ENCODE measurements at regions not wholly inside any gene's neighbourhood (a gene's known extent, or its start where the extent isn't known, plus 50 kb on each side); places are given as distances from the start of the nearest gene placed in this dataset.

GRCh38 chr7:32335107-32335506 is 155.1 kb downstream of the LSM5 start:
- no peaks in the 10 kb centered on the region for H3F3A ChIP-seq (ENCODE audit: insufficient read depth, low read depth)
- H4K20me1 ChIP-seq (ENCODE audit: insufficient read depth) = no peaks in the 10 kb centered on the region
- H3K27ac ChIP-seq = no peak overlapping the region
- H3K4me2 ChIP-seq = no peak overlapping the region
- H3K79me2 ChIP-seq (ENCODE audit: low read depth) = no peaks in the 10 kb centered on the region
- H3K9me2 ChIP-seq (ENCODE audit: insufficient read depth) = no peaks in the 10 kb centered on the region
- H3K4me3 ChIP-seq = no peak overlapping the region
- CTCF ChIA-PET = no interaction called here
- no TSS peak for BruUV-seq (replicated peaks)
- DNase-seq = no peak
- TF ChIP-seq, protein P1, sequence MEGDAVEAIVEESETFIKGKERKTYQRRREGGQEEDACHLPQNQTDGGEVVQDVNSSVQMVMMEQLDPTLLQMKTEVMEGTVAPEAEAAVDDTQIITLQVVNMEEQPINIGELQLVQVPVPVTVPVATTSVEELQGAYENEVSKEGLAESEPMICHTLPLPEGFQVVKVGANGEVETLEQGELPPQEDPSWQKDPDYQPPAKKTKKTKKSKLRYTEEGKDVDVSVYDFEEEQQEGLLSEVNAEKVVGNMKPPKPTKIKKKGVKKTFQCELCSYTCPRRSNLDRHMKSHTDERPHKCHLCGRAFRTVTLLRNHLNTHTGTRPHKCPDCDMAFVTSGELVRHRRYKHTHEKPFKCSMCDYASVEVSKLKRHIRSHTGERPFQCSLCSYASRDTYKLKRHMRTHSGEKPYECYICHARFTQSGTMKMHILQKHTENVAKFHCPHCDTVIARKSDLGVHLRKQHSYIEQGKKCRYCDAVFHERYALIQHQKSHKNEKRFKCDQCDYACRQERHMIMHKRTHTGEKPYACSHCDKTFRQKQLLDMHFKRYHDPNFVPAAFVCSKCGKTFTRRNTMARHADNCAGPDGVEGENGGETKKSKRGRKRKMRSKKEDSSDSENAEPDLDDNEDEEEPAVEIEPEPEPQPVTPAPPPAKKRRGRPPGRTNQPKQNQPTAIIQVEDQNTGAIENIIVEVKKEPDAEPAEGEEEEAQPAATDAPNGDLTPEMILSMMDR (conservative IDR thresholded peaks at IDR 0.05) = no peak
- no peak for TF ChIP-seq EZH2 (IDR thresholded peaks at IDR 0.05; ENCODE audit: low read depth)
- no peak overlapping the region for H2AFZ ChIP-seq
- H3K9me3 ChIP-seq (ENCODE audit: insufficient read depth, low read depth) = 0 out of 2 replicates have a peak, but pooled peaks cover 3% of the 10 kb centered on the region
- intact Hi-C loops (cut with micrococcal nuclease; ENCODE audit: unreplicated experiment) = no loop called here
- peaks cover 10% of the 10 kb centered on the region for H3K27me3 ChIP-seq (ENCODE audit: insufficient read depth, low read depth)
- H3K4me1 ChIP-seq (replicated peaks; ENCODE audit: insufficient read depth) = no peaks in the 10 kb centered on the region
- no peaks in the 10 kb centered on the region for H3K36me3 ChIP-seq (ENCODE audit: low read depth)
- POLR2A ChIA-PET (ENCODE audit: unreplicated experiment) = no interaction called here

- no TSS peak for BruUV-seq (replicated peaks)
- ChIA-PET POLR2A (ENCODE audit: unreplicated experiment) (no interaction called here), CTCF (no interaction called here)
- no peak overlapping the region for H3K4me2 ChIP-seq
- no peak overlapping the region for H3K27ac ChIP-seq
- no peaks in the 10 kb centered on the region for H3K4me1 ChIP-seq (replicated peaks; ENCODE audit: insufficient read depth)
- no peaks in the 10 kb centered on the region for H3K79me2 ChIP-seq (ENCODE audit: low read depth)
- peaks cover 33% of the 10 kb centered on the region for H3K27me3 ChIP-seq (ENCODE audit: insufficient read depth, low read depth)
- 0 out of 2 replicates have a peak, but pooled peaks cover 3% of the 10 kb centered on the region for H3K9me3 ChIP-seq (ENCODE audit: insufficient read depth, low read depth)
- H4K20me1 ChIP-seq (ENCODE audit: insufficient read depth) = no peaks in the 10 kb centered on the region
- intact Hi-C loops (cut with micrococcal nuclease; ENCODE audit: unreplicated experiment) = no loop called here
- DNase-seq = no peak
- no peak for TF ChIP-seq EZH2 (IDR thresholded peaks at IDR 0.05; ENCODE audit: low read depth)
- TF ChIP-seq, protein P1 (conservative IDR thresholded peaks at IDR 0.05) = no peak
- no peaks in the 10 kb centered on the region for H3K36me3 ChIP-seq (ENCODE audit: low read depth)
- no peaks in the 10 kb centered on the region for H3F3A ChIP-seq (ENCODE audit: insufficient read depth, low read depth)
- no peak overlapping the region for H3K4me3 ChIP-seq
- no peak overlapping the region for H2AFZ ChIP-seq
- no peaks in the 10 kb centered on the region for H3K9me2 ChIP-seq (ENCODE audit: insufficient read depth)
Observed at GRCh38 chr7:32330602-32331001, 159.6 kb downstream of the LSM5 start.

GRCh38 chr7:32326078-32326477 is 164.1 kb downstream of the LSM5 start:
- H3K36me3 ChIP-seq (ENCODE audit: low read depth) = no peaks in the 10 kb centered on the region
- no TSS peak for BruUV-seq (replicated peaks)
- H3K27me3 ChIP-seq (ENCODE audit: insufficient read depth, low read depth) = peaks cover 59% of the 10 kb centered on the region
- no peaks in the 10 kb centered on the region for H3K9me2 ChIP-seq (ENCODE audit: insufficient read depth)
- POLR2A ChIA-PET (ENCODE audit: unreplicated experiment) = no interaction called here
- no peak overlapping the region for H3K27ac ChIP-seq
- no peaks in the 10 kb centered on the region for H4K20me1 ChIP-seq (ENCODE audit: insufficient read depth)
- H3K79me2 ChIP-seq (ENCODE audit: low read depth) = no peaks in the 10 kb centered on the region
- CTCF ChIA-PET = no interaction called here
- no peaks in the 10 kb centered on the region for H3F3A ChIP-seq (ENCODE audit: insufficient read depth, low read depth)
- H3K4me2 ChIP-seq = no peak overlapping the region
- intact Hi-C loops (cut with micrococcal nuclease; ENCODE audit: unreplicated experiment) = no loop called here
- no peak overlapping the region for H2AFZ ChIP-seq
- no peak for TF ChIP-seq EZH2 (IDR thresholded peaks at IDR 0.05; ENCODE audit: low read depth)
- TF ChIP-seq, protein P1 (conservative IDR thresholded peaks at IDR 0.05) = no peak
- H3K4me1 ChIP-seq (replicated peaks; ENCODE audit: insufficient read depth) = no peaks in the 10 kb centered on the region
- no peak for DNase-seq
- H3K9me3 ChIP-seq (ENCODE audit: insufficient read depth, low read depth) = no peaks in the 10 kb centered on the region
- H3K4me3 ChIP-seq = no peak overlapping the region
